Activated naive CD4-positive, alpha-beta T cell treated with anti-CD3 and anti-CD28 coated beads, Interleukin-2, amount 50 U/mL, for 16 hours (primary cell): ENCODE measurements at regions not wholly inside any gene's neighbourhood (a gene's known extent, or its start where the extent isn't known, plus 50 kb on each side); places are given as distances from the start of the nearest gene placed in this dataset.

Experiments
- DNase-seq: peaks from one replicate; pipeline ENCODE4 v3.0.0-alpha.2; 2020

DNA sequence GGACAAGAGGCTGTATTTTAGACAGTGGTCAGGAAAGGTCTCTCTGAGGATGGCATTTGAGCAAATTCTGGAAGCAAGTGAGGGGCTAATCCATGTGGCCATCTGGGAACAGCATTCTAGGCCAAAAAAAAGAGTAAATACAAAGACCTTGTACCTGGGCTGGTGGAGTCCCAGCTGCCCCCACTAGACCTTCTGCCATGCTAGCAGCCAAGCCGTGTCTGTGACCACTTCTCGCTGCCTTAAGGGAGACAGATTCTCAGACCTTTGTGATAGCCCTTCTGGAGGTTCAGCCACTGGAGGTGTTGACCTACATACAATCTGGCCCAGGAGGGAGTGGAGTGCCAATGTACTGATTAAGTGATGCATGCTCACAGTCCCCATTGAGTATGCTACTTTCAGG lies 506.2 kb downstream of the MID1IP1 start:
- DNase-seq = no peak

DNA sequence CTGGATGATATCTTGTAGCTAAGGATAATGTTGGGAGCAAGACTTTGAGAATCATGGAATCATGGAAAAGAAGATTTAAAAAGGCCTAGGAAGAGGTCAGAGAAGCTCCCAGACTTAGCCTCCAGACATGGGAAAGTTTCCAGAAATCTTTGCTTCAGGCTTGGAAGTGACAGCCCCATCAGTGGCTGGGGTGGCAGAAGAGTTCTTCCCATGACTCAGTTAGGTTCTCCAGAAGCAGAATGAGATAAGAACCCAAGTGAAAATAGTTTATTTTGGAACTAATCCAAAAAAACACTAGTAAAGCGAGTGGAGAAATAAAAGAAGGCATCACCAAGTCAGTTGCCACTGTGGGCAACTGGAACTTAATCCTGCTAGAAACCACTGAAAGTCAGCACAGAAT lies 506.9 kb downstream of the MID1IP1 start:
- DNase-seq = no peak

DNA sequence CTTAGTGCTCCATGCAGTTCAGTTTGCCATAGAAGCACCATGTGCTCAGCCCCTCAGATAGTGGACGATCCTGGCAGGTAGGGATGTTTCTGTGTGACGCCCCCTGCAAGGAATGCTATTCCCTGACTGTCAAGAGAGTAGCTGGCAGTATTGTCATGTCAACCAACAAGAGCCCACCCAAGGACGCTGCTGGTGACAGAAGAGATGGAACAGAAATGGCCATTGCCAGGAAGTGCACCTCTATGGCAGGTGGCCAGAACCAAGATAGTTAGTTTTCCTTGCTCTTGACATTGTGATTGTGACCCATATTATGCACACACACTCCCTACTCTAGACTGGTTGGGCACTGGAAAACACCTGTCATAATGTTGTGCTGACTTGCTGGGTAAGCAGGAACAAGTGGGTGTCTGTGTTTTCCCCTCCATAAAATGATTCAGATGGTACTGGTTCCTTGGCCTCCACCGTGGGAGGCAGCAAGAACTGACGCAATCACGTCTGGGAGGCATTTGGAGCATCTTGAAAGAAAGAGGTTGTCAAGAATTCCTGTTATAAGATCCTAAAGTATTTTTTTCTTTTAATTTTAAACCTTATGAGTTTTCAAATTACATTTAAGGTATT lies 507.9 kb downstream of the MID1IP1 start:
- peak; percentile 67 for DNase-seq

DNA sequence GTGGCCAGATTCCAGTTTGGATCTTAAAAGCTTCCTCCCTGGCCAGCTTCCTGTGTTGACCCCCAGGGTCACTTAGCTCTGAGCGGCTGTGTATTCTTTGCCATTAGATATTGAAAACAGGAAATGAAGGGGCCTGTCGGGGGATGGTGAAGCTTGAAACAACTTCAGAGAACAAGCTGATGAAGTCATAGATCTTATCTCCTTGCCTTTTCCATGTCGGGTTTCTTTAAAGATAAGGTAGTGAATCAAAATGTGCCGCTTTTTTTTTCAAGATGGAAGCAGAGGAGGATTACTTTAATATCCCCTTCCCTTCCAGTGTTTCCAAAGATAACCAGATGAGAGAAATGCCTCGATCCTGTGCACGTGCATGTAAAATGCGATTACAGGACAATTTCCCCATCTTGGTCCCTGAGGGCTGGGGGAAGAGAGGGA lies 508.5 kb downstream of the MID1IP1 start:
- peak; percentile 55 for DNase-seq

DNA sequence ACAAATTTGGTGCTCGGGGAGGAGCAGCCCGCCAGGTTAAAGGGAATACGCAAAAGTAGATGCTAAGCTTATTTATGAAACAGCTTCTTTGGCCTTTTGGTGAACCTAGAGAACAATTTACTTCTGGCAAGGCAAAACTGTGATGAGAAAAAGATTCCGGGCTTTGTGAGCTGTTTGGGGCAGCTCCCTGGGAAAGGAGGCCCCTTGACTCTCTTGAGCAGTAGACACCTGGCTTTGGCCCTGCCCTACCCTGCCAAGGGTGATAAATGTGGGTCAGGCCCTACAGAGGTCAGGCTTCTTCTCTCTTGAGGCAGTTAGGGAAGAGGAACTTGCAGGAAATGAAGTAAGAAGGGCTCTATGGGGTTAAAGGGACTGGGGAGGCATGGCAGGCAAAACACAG lies 509.6 kb downstream of the MID1IP1 start:
- no peak for DNase-seq

DNA sequence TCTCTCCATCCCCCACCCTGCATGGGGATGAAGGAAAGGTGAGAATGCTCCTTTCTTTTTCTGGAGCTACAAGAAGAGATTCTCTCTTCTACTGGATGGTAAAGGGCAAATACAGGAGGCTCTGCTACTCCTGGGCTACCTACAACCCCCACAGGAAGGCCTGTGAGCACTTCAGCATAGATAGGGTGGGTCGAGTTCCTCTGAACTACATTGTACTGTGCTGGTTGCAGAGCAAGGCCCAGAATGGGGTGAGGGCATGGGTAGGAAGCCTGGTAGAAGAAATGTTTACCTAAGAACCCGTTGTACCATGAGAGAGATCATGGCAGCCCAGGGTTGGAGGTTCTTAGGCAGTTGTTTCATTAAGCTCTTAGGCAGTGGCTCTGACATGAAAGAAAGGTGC lies 510.4 kb downstream of the MID1IP1 start:
- no peak for DNase-seq

DNA sequence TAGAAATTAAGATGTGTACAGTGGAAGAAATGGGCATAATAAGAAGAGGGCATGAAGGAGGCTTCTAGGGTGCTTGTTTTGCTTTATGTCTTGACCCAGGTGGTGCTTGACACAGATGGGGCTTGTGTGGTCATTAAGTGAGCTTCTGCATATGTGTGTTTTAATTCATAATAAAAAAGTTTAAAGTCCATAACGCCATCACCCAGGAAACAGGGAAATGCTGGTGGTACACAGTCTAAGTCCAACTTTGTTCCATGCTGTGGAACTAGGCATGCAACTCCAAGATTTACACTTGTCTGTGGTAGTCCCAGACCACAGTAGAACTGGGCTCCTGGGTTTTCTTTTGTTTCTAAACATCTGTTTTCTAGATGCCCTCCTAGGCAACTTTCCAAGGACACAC lies 511.9 kb downstream of the MID1IP1 start:
- DNase-seq = no peak

DNA sequence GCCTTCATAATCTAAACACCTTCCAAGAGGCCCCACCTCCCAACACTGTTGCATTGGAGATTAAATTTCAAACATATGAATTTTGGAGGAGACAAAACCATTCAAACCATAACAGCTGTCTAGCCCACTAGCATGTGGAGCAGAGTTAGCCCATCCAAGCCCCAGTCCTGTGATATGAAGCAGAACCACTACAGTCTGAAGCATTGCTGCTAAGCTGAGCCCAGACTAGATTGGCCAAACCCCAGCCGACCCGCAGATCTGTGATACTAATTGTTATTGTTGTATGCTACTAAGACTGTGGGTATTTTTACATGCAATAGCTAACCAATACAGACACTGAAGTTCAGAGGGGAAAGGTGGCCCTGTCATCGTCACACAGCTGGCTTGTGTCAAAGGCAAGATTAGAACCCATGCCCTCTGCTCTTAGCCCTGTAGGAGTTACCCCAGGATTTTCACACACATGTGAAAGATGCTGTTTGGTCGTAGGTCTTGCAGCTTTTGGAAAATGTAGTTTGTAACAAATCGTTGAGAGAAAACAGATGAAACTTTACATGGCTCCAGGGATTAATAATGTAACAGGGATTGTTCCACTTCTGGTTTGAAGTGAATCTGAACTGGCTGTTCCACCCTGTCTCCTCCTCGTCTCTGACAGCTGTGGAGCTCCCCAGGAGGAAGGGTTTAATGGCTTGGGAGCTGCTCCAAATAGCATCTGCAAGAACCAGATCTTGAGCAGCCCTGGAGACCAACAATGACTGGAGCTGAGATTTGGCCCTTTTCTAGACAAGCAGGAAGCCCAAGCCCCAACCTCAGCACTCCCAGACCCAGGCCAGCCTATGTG lies 517.5 kb downstream of the MID1IP1 start:
- no peak for DNase-seq

DNA sequence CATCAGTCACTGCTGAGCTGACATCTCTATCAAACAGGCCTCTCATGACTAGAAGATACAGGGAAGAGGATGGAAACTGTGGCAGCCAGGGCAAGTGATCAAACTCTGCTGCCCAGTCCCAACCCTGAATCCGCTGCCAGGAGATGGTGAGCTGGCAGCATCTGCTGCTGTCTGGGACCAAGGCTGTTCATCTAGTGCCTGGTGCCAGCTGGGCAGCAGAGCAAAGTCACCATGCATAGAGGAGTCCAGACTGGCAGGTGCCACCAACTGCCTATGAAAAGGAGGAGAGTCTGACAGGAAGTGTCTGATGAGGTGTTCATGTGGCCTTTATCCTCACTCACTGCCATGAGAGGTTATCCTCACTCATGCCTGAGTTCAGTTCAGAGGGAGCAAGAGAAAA lies 518.9 kb downstream of the MID1IP1 start:
- DNase-seq = no peak

DNA sequence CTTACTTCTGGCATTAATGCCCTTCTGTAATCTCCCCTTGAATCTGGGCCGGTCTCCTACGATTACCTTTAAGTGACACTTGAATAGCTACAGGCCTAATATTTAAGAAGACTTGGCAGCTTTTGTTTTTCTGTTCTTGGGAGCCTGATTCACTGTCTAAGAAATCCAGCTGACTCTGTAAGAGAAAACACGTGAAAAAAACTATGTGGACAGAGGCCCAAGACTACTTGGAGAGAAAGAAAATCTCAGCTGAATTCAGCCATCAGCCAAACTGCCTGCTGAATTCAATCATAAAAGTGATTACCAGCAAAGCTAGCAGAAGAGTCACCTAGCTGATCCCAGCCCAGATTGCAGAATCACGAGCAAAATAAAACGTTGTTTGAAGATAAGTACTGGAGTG lies 521.2 kb downstream of the MID1IP1 start:
- DNase-seq = no peak

DNA sequence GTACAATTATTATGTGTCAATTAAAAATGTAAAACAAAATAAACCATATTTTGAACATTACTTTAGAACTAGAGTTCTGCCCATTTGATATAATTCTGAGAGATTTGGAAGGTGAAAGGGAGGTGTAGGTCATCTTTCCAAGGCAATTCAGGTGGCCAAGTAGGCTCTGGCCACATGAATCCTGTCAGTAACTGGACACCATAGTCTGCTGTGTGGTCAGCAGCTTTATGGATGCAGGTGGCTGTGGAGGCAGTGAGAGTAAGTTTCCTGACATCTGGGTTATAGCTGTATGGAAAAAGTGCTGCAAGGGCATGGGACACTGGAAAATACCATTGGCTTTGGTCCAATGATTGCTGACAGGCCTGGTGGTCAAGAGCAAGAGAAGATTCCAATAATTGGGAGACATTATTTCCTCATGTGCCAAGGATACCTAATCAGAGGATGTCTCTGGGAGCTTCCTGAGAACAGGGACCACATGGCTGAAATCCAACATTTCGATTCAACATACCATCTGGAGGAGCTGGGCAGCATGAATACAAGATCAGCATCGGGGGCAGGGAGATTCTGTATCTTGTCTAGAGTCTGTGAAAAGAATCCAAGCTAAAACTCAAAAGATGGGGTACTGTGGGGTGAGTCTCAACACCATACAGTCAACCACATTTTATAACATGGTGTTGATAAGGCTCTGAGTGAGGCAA lies 523.1 kb downstream of the MID1IP1 start:
- no peak for DNase-seq

DNA sequence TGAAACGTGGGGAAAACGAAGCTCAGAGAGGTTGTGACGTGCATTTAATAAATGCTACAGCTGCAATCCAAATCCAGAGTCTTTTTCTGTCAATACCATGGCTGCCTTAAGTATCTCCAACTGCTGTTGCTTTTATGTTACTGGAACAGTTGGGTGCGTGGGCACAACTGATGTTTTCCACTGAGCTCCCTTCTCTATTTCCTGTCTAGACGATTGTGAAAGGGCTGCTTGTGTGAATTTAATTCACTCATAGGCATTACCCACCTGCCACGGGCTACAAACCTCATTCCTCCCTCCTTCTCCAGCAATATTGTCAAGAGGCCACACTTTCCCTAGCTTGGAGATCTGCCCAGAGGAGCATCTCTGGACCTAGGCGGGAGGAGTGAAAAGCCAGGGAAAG lies 526.0 kb downstream of the MID1IP1 start:
- DNase-seq = peak; percentile 42

DNA sequence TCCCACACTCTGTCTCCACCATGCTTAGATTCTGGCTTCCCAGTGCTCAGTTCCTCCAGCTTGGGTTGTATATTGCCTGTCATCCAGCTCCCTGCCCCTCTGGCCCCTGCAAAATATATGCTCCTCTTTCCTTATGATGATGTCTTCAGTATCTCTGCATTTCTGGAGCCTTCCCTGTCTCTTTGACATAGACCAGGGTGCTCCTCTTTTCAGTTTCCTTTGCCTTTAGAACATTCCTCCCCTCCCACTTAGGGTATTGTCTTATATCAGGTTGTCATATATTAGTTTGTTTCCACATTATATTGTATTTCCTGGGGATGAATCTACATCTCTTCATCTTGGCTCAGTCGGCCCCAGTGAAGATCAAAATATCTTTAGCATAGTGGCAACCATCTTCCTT lies 526.4 kb downstream of the MID1IP1 start:
- DNase-seq = no peak

DNA sequence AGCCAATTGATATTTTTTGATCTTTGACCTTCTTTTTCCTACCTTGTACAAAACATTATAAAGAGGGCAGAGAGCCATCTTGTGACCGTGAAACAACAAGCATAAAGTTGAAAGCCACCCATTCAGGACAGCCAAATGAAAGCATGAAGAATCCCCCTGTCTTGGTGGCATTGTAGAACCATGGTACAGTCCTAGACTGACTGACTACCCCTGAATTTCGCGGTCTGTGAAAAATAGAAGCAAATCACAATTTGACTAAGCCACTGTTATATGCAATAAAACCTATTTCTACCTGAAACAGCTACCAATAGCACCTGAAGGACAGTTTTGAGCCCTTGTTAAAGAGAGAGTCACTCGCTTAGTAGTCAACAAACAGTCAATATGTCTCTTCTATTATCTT lies 527.4 kb downstream of the MID1IP1 start:
- no peak for DNase-seq

DNA sequence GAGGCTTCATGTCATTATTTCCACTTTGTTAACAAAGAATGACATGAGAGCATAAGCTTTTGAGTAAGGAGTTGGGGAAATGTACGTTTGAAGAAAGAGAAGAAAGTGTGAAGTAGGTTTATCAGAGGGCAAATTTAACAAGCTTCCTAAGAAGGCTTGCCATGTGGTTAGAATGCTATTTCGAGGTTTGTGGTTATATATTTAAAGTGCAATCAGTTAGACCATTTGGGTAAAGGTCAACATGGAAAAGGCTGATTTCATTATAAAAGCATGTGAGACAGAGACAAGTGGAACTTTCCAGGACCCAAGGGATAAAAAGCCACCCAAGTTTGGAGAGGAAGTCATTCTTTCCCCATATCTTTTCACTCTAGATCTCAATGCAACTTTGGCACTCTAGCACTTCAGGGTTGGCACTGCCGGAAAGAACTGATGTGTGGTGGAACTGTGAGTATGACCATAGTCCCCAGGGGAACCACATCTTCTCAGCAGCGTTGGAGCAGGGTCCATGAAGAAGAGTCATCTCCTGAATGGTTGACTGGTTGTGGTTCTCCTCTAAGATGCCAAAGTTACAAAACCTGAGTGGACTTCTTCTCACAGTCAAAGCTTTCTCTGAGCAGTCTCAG lies 529.9 kb downstream of the MID1IP1 start:
- no peak for DNase-seq

DNA sequence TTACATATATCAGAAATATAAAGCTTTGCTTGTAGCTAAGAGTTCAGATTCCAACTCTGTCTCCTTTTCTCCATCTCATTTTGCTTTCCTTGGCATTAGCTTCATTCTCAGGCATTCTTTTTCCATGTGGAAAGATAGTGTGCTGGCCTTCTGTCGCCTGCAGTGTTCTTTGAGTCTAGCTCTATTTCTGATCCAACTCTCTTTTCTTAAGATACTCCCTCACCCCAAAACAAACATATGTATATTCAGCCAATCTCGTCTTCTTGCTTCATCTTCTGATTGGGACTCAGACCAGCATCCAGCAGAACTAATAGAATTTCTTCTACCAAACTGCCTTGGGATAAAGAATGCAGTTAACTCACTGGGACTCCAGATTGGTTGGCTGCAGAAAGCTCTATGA lies 532.2 kb downstream of the MID1IP1 start:
- no peak for DNase-seq

DNA sequence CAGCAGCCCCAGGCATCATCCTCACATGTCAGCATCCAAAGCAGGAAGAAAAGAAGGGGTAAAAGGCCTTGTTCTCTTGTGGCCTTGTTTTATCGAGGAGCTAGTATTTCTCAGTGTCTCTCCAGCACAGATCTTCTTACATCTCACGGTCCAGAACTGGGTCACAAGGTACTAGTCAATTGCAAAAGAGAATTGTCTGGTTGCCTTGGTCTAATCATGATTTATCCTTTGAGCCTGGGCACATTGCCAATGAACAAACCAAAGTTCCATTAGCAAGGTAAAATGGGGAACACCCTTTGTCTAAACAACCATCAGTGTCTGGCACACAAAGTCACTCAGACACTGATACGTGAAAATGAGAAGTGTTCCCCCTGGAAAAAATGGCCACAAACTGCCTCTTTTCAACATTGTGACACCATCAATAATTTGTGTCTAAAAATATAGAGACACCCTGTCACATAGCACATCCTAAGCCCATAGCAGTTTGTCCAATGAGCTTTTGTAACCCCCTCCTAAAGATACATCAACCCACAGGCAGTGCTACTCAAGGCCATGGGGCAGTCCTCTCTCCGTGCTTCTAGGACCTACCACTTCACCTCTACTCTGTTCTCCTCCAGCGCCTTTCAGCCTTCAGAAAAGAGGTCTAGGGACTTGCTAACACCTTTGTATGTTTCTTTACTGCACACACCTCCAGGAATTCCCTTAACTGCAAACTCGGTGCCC lies 534.4 kb downstream of the MID1IP1 start:
- no peak for DNase-seq

DNA sequence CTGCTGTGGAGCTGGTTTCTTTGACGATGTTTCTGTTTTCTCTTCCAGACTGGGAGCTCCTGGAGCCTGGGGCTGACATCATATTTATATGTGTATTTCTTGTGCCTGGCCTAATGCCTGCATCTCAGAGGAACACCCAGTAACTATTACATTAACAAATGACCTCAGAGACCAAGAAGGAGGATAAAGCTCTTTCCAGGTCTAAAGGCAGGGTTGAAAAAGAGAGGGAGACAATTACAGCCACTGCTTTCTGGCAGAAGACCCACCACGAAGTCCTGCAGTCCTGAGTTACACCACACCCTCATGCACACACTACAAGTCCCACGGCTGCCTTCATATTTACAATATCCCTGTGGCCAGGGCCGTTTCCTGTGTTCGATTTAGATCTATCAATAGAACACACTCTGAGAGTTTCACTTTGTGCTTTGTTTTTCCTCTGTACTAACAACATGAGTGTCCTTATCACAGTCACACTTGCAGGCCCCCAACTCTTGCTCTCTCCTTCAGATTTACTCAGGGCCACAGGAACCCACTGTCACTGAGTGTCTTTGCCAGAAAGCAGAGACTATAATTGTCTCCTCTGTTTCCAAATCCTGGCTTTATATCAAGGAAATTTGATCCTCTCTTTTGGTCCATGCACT lies 535.5 kb downstream of the MID1IP1 start:
- peak; percentile 13 for DNase-seq

DNA sequence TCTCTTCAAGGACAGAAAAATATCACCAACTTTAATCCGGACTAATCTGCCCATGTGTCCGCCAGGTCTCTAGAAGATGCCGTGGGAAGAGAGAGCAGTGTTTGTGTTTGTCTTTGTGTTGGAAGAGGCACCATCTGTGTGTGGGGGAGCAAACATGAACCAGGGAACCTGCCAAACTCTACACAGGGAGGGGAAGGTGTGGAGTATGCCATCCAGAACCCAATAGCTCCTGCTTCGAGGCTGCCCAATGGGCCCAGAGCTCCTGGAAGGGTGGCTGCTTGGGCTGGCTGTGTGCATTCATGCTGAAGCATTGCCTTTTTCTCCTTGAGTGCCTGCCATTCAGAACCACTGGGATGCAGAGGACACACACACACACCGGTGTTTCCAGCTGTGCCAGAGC lies 536.2 kb downstream of the MID1IP1 start:
- no peak for DNase-seq

DNA sequence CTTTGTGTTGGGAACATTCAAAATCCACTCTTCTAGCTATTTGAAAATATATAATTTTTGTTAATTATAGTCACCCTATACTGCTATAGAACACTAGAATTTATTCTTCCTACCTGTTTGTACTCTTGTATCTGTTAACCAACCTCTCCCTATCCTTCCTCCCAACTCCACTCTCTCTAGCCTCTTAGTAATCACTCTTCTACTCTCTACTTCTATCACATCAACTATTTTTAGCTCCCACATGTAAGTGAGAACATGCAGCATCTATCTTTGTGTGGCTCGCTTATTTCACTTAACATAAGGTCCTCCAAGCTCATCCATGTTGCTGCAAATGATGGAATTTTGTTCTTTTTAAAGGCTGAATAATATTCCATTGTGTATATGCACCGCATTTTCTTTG lies 537.3 kb downstream of the MID1IP1 start:
- DNase-seq = no peak

DNA sequence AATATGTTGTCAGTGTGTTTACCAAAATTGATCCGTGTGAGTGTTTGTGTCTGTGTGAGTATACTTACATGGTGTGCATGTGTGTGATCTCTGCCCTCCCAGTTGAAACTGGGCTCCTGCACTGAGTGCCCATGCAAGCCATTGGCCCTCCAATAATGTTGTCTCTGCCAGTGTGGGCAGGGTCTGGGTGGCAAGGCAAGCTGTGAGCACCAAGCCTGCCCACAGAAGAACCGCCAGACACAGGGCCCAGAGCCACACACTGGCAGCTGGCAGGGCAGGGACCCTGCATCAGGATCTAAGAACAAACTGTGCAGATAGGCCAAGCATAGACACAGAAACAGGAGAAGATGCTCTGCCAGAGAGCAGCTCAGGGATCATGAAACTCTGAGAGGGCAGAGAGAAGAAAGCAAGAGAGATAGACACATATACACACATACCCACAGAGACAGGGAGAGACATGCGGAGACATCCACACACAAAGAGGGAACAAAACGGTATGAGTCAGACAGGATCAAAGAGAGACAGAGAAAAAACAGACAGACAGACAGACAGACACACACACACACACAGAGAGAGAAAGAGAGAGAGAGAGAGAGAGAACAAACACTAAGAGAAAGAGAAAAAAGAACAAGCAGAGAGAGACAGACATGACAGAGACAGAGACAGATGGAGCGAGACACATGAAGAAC lies 555.0 kb downstream of the MID1IP1 start:
- no peak for DNase-seq

DNA sequence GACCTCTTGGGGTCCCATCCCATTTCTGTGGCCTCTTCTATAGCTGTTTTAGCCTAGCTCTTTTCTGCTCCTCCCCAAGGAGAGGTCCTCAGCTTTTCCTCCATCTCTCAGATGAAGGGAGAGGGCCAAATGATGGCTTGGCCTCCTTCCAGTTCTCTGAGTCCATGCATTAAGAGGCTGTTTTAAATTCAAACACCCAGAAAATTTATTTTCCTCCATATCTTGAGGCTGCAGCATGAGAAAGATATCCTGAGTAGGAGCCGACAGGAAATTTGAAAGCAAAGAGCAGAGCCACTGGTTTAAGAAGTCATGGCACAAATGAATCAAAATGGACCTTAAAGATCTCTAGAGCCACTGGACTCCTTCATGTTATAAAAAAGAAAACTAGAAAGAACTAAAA lies 558.8 kb downstream of the MID1IP1 start:
- no peak for DNase-seq
